IMR-90 (cell line): ENCODE measurements at regions not wholly inside any gene's neighbourhood (a gene's known extent, or its start where the extent isn't known, plus 50 kb on each side); places are given as distances from the start of the nearest gene placed in this dataset.

Experiments used
- ATAC-seq: fragments of 200-7000 bp; cut with Tn5 transposase; 2 replicates; pipeline ENCODE4 v1.9.1; 2020; ENCODE audit warnings: low read depth, mild to moderate bottlenecking, moderate library complexity
- BruUV-seq: library from RNA; stranded (reverse); fragments of 400-500 nt; replicated peaks from 2 replicates; lab custom pipeline; 2021; lab: Mats Ljungman, UMichigan
- CTCF ChIA-PET: fragments of 300-600 bp; formaldehyde crosslinking; extraction: SDS; loops from one replicate; lab custom pipeline; 2021; ENCODE audit warnings: antibody characterized with exemption; lab: Yijun Ruan, JAX
- POLR2A ChIA-PET: fragments of 300-600 bp; sonication (Branson Sonifier 250); formaldehyde crosslinking; loops from one replicate; lab custom pipeline; 2022; ENCODE audit warnings: antibody characterized with exemption; ENCODE audit not compliant: unreplicated experiment; lab: Charles Lee
- DNase-seq: peaks from one replicate; pipeline ENCODE4 v3.0.0; 2013
- H2AFZ ChIP-seq: replicated peaks from 2 replicates; pipeline ENCODE3; 2013; ENCODE audit warnings: low read length, mild to moderate bottlenecking; ENCODE audit not compliant: poor library complexity
- H2AK5ac ChIP-seq: 2 replicates; pipeline ENCODE4 v1.6.1; 2013; ENCODE audit warnings: low read depth, low read length, inconsistent platforms
- H2AK9ac ChIP-seq: replicated peaks from 2 replicates; pipeline ENCODE3; 2013; ENCODE audit warnings: mild to moderate bottlenecking, low read depth, low read length, moderate library complexity; ENCODE audit not compliant: poor library complexity
- H2BK120ac ChIP-seq: 2 replicates; pipeline ENCODE4 v1.6.1; 2013; ENCODE audit warnings: low read depth, low read length, inconsistent platforms
- H2BK15ac ChIP-seq: 3 replicates; pipeline ENCODE4 v1.6.1; 2013; ENCODE audit warnings: low read depth, low read length, inconsistent platforms
- H2BK20ac ChIP-seq: 2 replicates; pipeline ENCODE4 v1.6.1; 2013; ENCODE audit warnings: low read depth, mild to moderate bottlenecking, inconsistent platforms, low read length, moderate library complexity
- H2BK5ac ChIP-seq: 2 replicates; pipeline ENCODE4 v1.6.1; 2013; ENCODE audit warnings: mild to moderate bottlenecking, low read depth, low read length, inconsistent platforms; ENCODE audit not compliant: poor library complexity, severe bottlenecking
- H3K14ac ChIP-seq: replicated peaks from 2 replicates; pipeline ENCODE4 v1.6.1; 2013; ENCODE audit warnings: low read depth, low read length, inconsistent platforms
- H3K18ac ChIP-seq: 2 replicates; pipeline ENCODE4 v1.6.1; 2013; ENCODE audit warnings: low read depth, low read length, control low read depth
- H3K23ac ChIP-seq: 2 replicates; pipeline ENCODE4 v1.6.1; 2013; ENCODE audit warnings: low read depth, low read length, inconsistent platforms
- H3K27ac ChIP-seq: 2 replicates; pipeline ENCODE4 v1.5.1; 2013; ENCODE audit warnings: mild to moderate bottlenecking, control low read depth, low read length; ENCODE audit not compliant: insufficient read depth
- H3K27me3 ChIP-seq: 2 replicates; pipeline ENCODE4 v1.6.1; 2013; ENCODE audit warnings: low read length; ENCODE audit not compliant: control insufficient read depth, insufficient read depth
- H3K36me3 ChIP-seq: 2 replicates; pipeline ENCODE4 v1.6.1; 2013; ENCODE audit warnings: low read length, mixed read lengths; ENCODE audit not compliant: control insufficient read depth, insufficient read depth
- H3K4ac ChIP-seq: 2 replicates; pipeline ENCODE4 v1.6.1; 2013; ENCODE audit warnings: low read depth, low read length, inconsistent platforms
- H3K4me1 ChIP-seq: 2 replicates; pipeline ENCODE4 v1.6.1; 2013; ENCODE audit warnings: low read length, mixed read lengths; ENCODE audit not compliant: control insufficient read depth, insufficient read depth
- H3K4me2 ChIP-seq: 2 replicates; pipeline ENCODE4 v1.6.1; 2013; ENCODE audit warnings: low read depth, mild to moderate bottlenecking, control low read depth, low read length, moderate library complexity
- H3K4me3 ChIP-seq: 2 replicates; pipeline ENCODE4 v1.5.1; 2013; ENCODE audit warnings: low read depth, mild to moderate bottlenecking, control low read depth, low read length, moderate library complexity; ENCODE audit not compliant: insufficient read depth
- H3K56ac ChIP-seq: 2 replicates; pipeline ENCODE4 v1.6.1; 2013; ENCODE audit warnings: low read length, inconsistent platforms; ENCODE audit not compliant: insufficient read depth; ENCODE audit errors: extremely low read depth
- H3K79me1 ChIP-seq, 2 experiments: 2 replicates each; pipeline ENCODE4 v1.6.1; 2013; ENCODE audit warnings: low read length in 2 of 2, inconsistent platforms in 1 of 2, low read depth in 1 of 2
- H3K9ac ChIP-seq: 2 replicates; pipeline ENCODE4 v1.6.1; 2013; ENCODE audit warnings: low read depth, low read length, control low read depth
- H3K9me1 ChIP-seq: 2 replicates; pipeline ENCODE4 v1.6.1; 2013; ENCODE audit warnings: low read length, inconsistent platforms; ENCODE audit not compliant: insufficient read depth
- H3K9me3 ChIP-seq: 2 replicates; pipeline ENCODE4 v1.6.1; 2013; ENCODE audit warnings: low read length; ENCODE audit not compliant: control insufficient read depth, insufficient read depth
- H4K20me1 ChIP-seq: 2 replicates; pipeline ENCODE4 v1.6.1; 2013; ENCODE audit warnings: low read length, inconsistent platforms; ENCODE audit not compliant: insufficient read depth
- H4K5ac ChIP-seq: 2 replicates; pipeline ENCODE4 v1.6.1; 2013; ENCODE audit warnings: mild to moderate bottlenecking, low read depth, low read length, control low read depth
- H4K8ac ChIP-seq, 2 experiments: 2 replicates each; pipeline ENCODE4 v1.6.1; 2013; ENCODE audit warnings: low read depth in 2 of 2, low read length in 2 of 2, control low read depth in 1 of 2, inconsistent platforms in 1 of 2
- H4K91ac ChIP-seq: 2 replicates; pipeline ENCODE4 v1.6.1; 2013; ENCODE audit warnings: low read depth, low read length, inconsistent platforms; ENCODE audit not compliant: insufficient read depth
- CTCF ChIP-seq: conservative IDR thresholded peaks from 2 replicates; pipeline ENCODE4 v1.5.1; 2012; ENCODE audit warnings: mild to moderate bottlenecking, low read depth, low read length, improper control_type of control experiment
- RAD21 ChIP-seq: IDR thresholded peaks from 2 replicates; pipeline ENCODE4 v1.6.1; 2012; ENCODE audit warnings: low read length, improper control_type of control experiment
- RFX5 ChIP-seq: IDR thresholded peaks from 2 replicates; pipeline ENCODE4 v1.8.0; 2012; ENCODE audit warnings: low read depth, mild to moderate bottlenecking, low read length, moderate library complexity
- SMC3 ChIP-seq: fragments of 150-350 bp; IDR thresholded peaks from 2 replicates; pipeline ENCODE4 v1.6.1; 2016; ENCODE audit warnings: low read depth, mild to moderate bottlenecking, antibody characterized with exemption, low read length, moderate library complexity
- WGBS, 2 experiments: methylation state at CpG; one replicate each; pipeline versions ENCODE4 v1.1.5 to v1.1.7; 2013; ENCODE audit warnings: missing lambda C conversion rate in 2 of 2; ENCODE audit not compliant: insufficient read length in 1 of 2; ENCODE audit errors: extremely low coverage in 2 of 2; 5-methylcytosine and 5-hydroxymethylcytosine counted together
- dilution Hi-C: fragments of 300-500 bp; cut with HindIII; formaldehyde crosslinking; loops from one replicate; pipeline ENCODE4 v1.14.3; 2018; ENCODE audit warnings: low sequenced_read_pairs; ENCODE audit not compliant: unreplicated experiment
- in situ Hi-C: fragments of 300-500 bp; cut with MboI; formaldehyde crosslinking; loops from 3 replicates; pipeline ENCODE4 v1.14.3; 2019; ENCODE audit warnings: low sequenced_read_pairs, inconsistent platforms, mixed read lengths
- intact Hi-C: fragments of 100-400 bp; cut with micrococcal nuclease; formaldehyde crosslinking; loops from 2 replicates; pipeline ENCODE4 v1.10.0; 2022

DNA sequence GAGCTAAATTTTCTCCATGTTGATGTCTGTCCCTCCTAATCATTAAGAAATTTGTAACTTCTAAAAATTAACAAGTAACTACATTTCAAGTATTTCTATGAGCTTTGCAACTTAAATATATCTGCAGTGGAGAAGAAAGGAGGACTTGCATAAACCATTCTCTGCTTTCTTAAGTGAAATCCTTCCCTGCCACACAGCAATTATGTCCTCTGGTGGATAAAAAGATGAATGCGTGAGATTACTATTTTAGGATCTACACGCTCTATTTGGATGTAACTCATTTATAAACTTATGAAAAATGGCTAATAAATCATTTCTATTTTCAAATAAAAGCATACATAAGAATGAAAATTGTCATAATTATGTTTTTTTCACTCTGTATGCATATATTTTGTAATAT is 338.0 kb upstream of the PTCHD4 start:
- ATAC-seq (no peak), DNase-seq (peak; percentile 19)
- dilution Hi-C loops (no loop called here), in situ Hi-C loops (no loop called here), intact Hi-C loops (no loop called here)
- Histone ChIP-seq H4K20me1 (no peaks in the 10 kb centered on the region), H3K4me2 (no peak overlapping the region), H2AK5ac (no peak overlapping the region), H3K27ac (no peak overlapping the region), H2BK20ac (no peak overlapping the region), H3K4me3 (no peak overlapping the region), H3K18ac (no peak overlapping the region), H3K14ac (no peak overlapping the region), H3K9me3 (no peaks in the 10 kb centered on the region), H3K9ac (no peak overlapping the region), H3K36me3 (no peaks in the 10 kb centered on the region), H3K56ac (no peak overlapping the region), H3K4me1 (no peaks in the 10 kb centered on the region), H2BK120ac (no peak overlapping the region), H4K5ac (no peak overlapping the region), H4K91ac (no peak overlapping the region), H2AK9ac (no peak overlapping the region), H3K79me1 (no peaks in the 10 kb centered on the region), H3K9me1 (no peaks in the 10 kb centered on the region), H2BK15ac (no peak overlapping the region), H4K8ac (no peak overlapping the region), H3K4ac (no peak overlapping the region), H3K23ac (no peak overlapping the region), H2AFZ (no peak overlapping the region), H3K27me3 (no peaks in the 10 kb centered on the region), H2BK5ac (no peak overlapping the region)
- no TSS peak for BruUV-seq
- TF ChIP-seq SMC3 (0 out of 2 replicates have a peak, but pooled peaks have one; percentile 17), RAD21 (peak; percentile 33; the same call in 1 of the 2 replicates), CTCF (peak; percentile 28), RFX5 (no peak)
- CTCF ChIA-PET: no interaction called here
- no CpG with 5 or more reads among the region's 2 CpGs for WGBS, 2 experiments
- POLR2A ChIA-PET: no interaction called here
